Gastrocnemius medialis (tissue), 4 donors: ENCODE measurements at regions not wholly inside any gene's neighbourhood (a gene's known extent, or its start where the extent isn't known, plus 50 kb on each side); places are given as distances from the start of the nearest gene placed in this dataset.

Experiments
- POLR2A ChIP-seq, 2 donors: fragments of 450-650 bp; IDR thresholded peaks; one replicate each; pipeline ENCODE4 v1.6.1; 2017; ENCODE audit warnings: antibody characterized with exemption in 2 of 2, mild to moderate bottlenecking in 2 of 2, moderate library complexity in 2 of 2
- TF ChIP-seq, protein P1 (sequence below), 5 experiments: fragments of 450-650 bp in 3 of 5; fragments of 200-600 bp in 2 of 5; sonication (generic) in 2 of 5; IDR thresholded peaks in 4 of 5; conservative IDR thresholded peaks in 1 of 5; 1 replicate in 4 of 5; 2 replicates in 1 of 5; pipeline ENCODE4 v1.5.1; 2016 to 2019; ENCODE audit warnings: antibody characterized with exemption in 5 of 5, mild to moderate bottlenecking in 3 of 5, moderate library complexity in 3 of 5

DNA sequence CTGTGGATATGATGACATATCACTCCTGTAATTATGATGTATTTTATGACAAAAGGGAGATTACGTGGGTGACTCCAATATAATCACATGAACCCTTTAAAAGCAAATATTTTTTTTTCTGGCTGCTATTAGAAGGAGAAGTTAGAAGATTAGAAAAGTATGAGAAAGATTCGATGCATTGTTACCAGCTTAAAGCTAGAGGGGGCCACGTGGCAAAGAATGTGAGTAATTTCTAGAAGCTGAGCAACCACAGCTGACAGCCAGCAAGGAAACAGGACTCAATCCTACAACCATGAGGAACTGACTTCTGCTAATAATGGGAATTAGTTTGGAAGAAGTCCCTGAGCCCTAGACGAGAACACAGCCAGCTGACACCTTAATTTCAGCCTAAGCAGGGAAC lies 56.3 kb upstream of the C1orf87 start:
- TF ChIP-seq, protein P1, sequence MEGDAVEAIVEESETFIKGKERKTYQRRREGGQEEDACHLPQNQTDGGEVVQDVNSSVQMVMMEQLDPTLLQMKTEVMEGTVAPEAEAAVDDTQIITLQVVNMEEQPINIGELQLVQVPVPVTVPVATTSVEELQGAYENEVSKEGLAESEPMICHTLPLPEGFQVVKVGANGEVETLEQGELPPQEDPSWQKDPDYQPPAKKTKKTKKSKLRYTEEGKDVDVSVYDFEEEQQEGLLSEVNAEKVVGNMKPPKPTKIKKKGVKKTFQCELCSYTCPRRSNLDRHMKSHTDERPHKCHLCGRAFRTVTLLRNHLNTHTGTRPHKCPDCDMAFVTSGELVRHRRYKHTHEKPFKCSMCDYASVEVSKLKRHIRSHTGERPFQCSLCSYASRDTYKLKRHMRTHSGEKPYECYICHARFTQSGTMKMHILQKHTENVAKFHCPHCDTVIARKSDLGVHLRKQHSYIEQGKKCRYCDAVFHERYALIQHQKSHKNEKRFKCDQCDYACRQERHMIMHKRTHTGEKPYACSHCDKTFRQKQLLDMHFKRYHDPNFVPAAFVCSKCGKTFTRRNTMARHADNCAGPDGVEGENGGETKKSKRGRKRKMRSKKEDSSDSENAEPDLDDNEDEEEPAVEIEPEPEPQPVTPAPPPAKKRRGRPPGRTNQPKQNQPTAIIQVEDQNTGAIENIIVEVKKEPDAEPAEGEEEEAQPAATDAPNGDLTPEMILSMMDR (IDR thresholded peaks at IDR 0.05 in 4 of 5, conservative IDR thresholded peaks at IDR 0.05 in 1 of 5) = no peak
- no peak for TF ChIP-seq POLR2A (IDR thresholded peaks at IDR 0.05)
